ENCODE measurements at regions not wholly inside any gene's neighbourhood (a gene's known extent, or its start where the extent isn't known, plus 50 kb on each side); places are given as distances from the start of the nearest gene placed in this dataset.

DNA sequence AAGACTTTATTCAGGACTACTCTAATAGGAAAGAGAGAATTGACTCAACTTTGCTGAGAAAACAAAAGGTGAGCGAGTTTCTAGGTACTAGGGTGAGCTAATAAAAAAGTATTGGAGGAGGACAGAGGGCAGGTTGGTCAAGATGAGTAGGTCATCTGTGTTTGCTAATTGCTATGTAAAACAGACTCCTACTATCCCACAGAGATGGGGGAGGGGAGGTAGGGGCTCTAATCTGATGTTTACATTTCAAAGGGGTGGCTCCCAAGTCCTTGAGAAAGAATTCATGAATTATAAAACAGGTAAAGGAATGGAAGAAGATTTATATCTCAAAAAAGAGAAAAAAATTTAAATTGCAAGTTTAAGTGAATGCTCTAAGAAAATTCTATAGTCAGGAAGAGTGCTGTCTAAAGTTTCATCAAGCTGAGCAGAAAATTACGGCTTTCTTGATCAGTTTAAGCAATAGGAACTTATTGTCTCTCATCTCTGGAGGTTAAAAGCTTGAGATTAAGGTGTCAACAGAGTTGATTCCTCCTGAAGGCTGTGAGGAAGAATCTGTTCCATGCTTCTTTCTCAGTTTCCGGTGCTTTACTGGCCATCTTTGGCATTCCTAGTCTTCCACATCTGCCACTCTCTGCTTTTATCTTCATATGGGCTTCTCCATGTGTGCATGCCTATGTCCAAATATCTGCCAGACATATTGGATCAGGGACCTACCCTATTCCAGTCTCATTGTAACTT, 790.3 kb downstream of the SLITRK5 start:
- TF ChIP-seq, protein P1, sequence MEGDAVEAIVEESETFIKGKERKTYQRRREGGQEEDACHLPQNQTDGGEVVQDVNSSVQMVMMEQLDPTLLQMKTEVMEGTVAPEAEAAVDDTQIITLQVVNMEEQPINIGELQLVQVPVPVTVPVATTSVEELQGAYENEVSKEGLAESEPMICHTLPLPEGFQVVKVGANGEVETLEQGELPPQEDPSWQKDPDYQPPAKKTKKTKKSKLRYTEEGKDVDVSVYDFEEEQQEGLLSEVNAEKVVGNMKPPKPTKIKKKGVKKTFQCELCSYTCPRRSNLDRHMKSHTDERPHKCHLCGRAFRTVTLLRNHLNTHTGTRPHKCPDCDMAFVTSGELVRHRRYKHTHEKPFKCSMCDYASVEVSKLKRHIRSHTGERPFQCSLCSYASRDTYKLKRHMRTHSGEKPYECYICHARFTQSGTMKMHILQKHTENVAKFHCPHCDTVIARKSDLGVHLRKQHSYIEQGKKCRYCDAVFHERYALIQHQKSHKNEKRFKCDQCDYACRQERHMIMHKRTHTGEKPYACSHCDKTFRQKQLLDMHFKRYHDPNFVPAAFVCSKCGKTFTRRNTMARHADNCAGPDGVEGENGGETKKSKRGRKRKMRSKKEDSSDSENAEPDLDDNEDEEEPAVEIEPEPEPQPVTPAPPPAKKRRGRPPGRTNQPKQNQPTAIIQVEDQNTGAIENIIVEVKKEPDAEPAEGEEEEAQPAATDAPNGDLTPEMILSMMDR (IDR thresholded peaks at IDR 0.05) = no peak
- TF ChIP-seq POLR2A (IDR thresholded peaks at IDR 0.05) = no peak

All from thyroid gland (tissue), 4 donors.